Transverse colon (tissue), 4 donors: ENCODE measurements at regions not wholly inside any gene's neighbourhood (a gene's known extent, or its start where the extent isn't known, plus 50 kb on each side); places are given as distances from the start of the nearest gene placed in this dataset.

ENCODE experiments used
- DNase-seq: peaks from one replicate; pipeline ENCODE4 v3.0.0-alpha.2; 2019
- H3K27ac ChIP-seq, 4 donors: fragments of 200-600 bp; sonication (generic); 2 replicates each; pipeline ENCODE4 v1.5.1; 2016 to 2018; ENCODE audit warnings: inconsistent platforms in 4 of 4
- H3K27me3 ChIP-seq: fragments of 200-600 bp; sonication (generic); 2 replicates; pipeline ENCODE4 v1.5.1; 2017; ENCODE audit warnings: inconsistent platforms
- H3K36me3 ChIP-seq, 4 donors: fragments of 200-600 bp; sonication (generic); 2 replicates each; pipeline ENCODE4 v1.5.1; 2017 to 2019; ENCODE audit warnings: inconsistent platforms in 4 of 4
- H3K4me1 ChIP-seq, 4 donors: fragments of 200-600 bp; sonication (generic); 2 replicates each; pipeline ENCODE4 v1.5.1; 2017 to 2020; ENCODE audit warnings: inconsistent platforms in 4 of 4
- H3K4me3 ChIP-seq, 4 donors: fragments of 200-600 bp; sonication (generic); 1 replicate in 1 of 4; 2 replicates in 3 of 4; pipeline versions ENCODE4 v1.5.1 to v1.6.1; 2017 to 2019; ENCODE audit warnings: inconsistent platforms in 4 of 4
- H3K9me3 ChIP-seq, 2 donors: fragments of 200-600 bp; sonication (generic); 2 replicates each; pipeline ENCODE4 v1.5.1; 2017 to 2019; ENCODE audit warnings: inconsistent platforms in 2 of 2
- EP300 ChIP-seq: sonication (generic); formaldehyde crosslinking; IDR thresholded peaks from one replicate; pipeline ENCODE4 v1.6.1; 2017; ENCODE audit warnings: antibody characterized with exemption, low read depth
- POLR2A ChIP-seq: fragments of 450-650 bp; IDR thresholded peaks from one replicate; pipeline ENCODE4 v1.6.1; 2016; ENCODE audit warnings: antibody characterized with exemption, mild to moderate bottlenecking, moderate library complexity
- POLR2AphosphoS5 ChIP-seq, 3 donors: sonication (generic); formaldehyde crosslinking; IDR thresholded peaks; one replicate each; pipeline ENCODE4 v1.6.1; 2016; ENCODE audit warnings: antibody characterized with exemption in 3 of 3
- WGBS, 2 donors: methylation state at CpG; one replicate each; pipeline ENCODE4 v1.1.5; 2018; ENCODE audit warnings: low coverage in 1 of 2; 5-methylcytosine and 5-hydroxymethylcytosine counted together
- in situ Hi-C, 4 donors: fragments of 200-750 bp; cut with MboI; loops; one replicate each; pipeline versions ENCODE4 v1.15.0 to v1.15.1; 2017; ENCODE audit warnings: low sequenced_read_pairs in 3 of 4, low pct_ligation_motif_present in 1 of 4, low pct_unique_long_range_greater_than_20kb in 1 of 4
- intact Hi-C: fragments of 100-400 bp; cut with DNase I; formaldehyde crosslinking; loops from one replicate; pipeline ENCODE4 v1.15.1; 2023; ENCODE audit warnings: low total_unique reads
- TF ChIP-seq, protein P1 (sequence below), 5 experiments: fragments of 200-600 bp in 3 of 5; fragments of 450-650 bp in 2 of 5; sonication (generic) in 3 of 5; IDR thresholded peaks; 1 replicate in 2 of 5; 2 replicates in 3 of 5; pipeline ENCODE4 v1.5.1; 2016 to 2017; ENCODE audit warnings: antibody characterized with exemption in 5 of 5, inconsistent platforms in 3 of 5, mild to moderate bottlenecking in 2 of 5, moderate library complexity in 1 of 5

DNA sequence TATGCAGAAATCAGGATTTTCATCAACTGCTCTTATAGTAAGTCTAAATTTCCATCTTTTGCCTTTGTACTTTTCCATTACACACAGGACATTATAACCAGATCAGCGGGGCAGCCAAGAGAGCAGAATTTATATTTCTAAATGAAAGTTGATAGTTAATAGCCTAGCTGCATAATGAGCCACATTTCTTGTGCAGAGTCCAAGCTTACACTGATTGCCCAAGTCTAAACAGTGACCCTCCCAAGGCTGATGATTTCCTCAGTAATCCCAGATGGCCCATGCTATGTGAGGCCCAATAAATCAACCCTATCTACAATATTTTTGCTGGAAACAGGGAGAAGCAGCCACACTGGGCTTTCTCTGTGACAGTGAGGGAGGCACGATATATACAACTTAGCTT, 475.8 kb upstream of the KCNMB2 start:
- in situ Hi-C loops (no loop called here), intact Hi-C loops (no loop called here)
- Histone ChIP-seq H3K4me3 (no peak overlapping the region), H3K4me1 (peaks cover 0 to 17% (median 9%) of the 10 kb centered on the region in 4 donors), H3K27me3 (no peaks in the 10 kb centered on the region), H3K36me3 (no peaks in the 10 kb centered on the region), H3K27ac (peak overlapping the region; percentile 15 to 37 (median 28)), H3K9me3 (no peaks in the 10 kb centered on the region)
- WGBS, 2 donors: 73 to 91% methylated on average over 1 to 2 of the region's 2 CpGs
- DNase-seq: no peak
- TF ChIP-seq EP300: no peak
- peak in 1 of 3 donors; percentile 34 for TF ChIP-seq POLR2AphosphoS5 (IDR thresholded peaks at IDR 0.05)

DNA sequence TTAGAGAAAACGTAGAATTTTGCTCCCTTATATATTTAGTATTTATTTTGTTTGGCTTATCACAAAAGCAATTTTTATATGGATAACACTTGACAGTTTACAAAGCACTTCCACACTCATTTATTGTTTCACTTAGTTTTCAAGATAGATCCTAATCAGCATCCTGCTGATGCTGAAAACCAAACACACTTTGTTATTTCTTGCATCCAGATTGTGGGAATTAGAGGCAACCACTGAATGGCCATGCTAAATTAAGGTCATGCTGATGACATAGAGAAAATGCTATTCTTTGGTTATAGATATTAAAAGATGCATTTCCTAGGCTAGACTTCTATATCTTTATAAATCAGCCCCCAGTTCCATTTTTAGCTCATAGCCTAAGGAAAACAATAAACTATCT, 474.1 kb upstream of the KCNMB2 start:
- no peaks in the 10 kb centered on the region for H3K9me3 ChIP-seq
- TF ChIP-seq EP300 (no peak), POLR2AphosphoS5 (IDR thresholded peaks at IDR 0.05) (no peak), POLR2A (no peak)
- TF ChIP-seq, protein P1, sequence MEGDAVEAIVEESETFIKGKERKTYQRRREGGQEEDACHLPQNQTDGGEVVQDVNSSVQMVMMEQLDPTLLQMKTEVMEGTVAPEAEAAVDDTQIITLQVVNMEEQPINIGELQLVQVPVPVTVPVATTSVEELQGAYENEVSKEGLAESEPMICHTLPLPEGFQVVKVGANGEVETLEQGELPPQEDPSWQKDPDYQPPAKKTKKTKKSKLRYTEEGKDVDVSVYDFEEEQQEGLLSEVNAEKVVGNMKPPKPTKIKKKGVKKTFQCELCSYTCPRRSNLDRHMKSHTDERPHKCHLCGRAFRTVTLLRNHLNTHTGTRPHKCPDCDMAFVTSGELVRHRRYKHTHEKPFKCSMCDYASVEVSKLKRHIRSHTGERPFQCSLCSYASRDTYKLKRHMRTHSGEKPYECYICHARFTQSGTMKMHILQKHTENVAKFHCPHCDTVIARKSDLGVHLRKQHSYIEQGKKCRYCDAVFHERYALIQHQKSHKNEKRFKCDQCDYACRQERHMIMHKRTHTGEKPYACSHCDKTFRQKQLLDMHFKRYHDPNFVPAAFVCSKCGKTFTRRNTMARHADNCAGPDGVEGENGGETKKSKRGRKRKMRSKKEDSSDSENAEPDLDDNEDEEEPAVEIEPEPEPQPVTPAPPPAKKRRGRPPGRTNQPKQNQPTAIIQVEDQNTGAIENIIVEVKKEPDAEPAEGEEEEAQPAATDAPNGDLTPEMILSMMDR (IDR thresholded peaks at IDR 0.05): no peak
- H3K27me3 ChIP-seq: no peaks in the 10 kb centered on the region
- WGBS, 2 donors: 59 to 62% methylated on average over 1 of the region's 1 CpG
- no peaks in the 10 kb centered on the region for H3K36me3 ChIP-seq
- H3K27ac ChIP-seq: no peak overlapping the region
- no peak for DNase-seq
- in situ Hi-C loops (no loop called here), intact Hi-C loops (no loop called here)
- H3K4me3 ChIP-seq: no peak overlapping the region
- peaks cover 0 to 18% (median 10%) of the 10 kb centered on the region in 4 donors for H3K4me1 ChIP-seq

DNA sequence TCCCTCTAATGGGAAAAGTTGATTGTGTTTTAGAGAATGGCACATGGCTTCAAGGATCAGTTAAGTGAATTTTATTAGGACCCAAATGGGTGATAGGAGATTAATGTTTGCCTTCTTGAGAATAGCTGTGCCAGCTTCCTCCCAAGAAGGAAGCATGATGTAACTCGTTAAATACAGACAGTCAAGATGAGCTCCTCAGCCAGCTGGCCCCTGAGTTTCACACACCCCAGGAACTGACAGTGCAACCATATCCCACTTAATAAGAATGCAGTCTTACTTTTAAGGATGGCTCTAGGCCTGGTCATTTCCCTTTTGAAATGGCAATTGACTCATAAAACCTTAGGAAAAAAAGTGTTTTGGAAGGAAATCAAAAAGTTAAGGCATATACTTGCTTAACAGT, 472.8 kb upstream of the KCNMB2 start:
- DNase-seq: no peak
- Histone ChIP-seq H3K4me3 (no peak overlapping the region), H3K36me3 (no peaks in the 10 kb centered on the region), H3K27ac (no peak overlapping the region), H3K9me3 (no peaks in the 10 kb centered on the region), H3K4me1 (peaks cover 0 to 27% (median 10%) of the 10 kb centered on the region in 4 donors), H3K27me3 (no peaks in the 10 kb centered on the region)
- in situ Hi-C loops (no loop called here), intact Hi-C loops (no loop called here)
- WGBS, 2 donors: 33 to 65% methylated on average over 1 of the region's 1 CpG
- TF ChIP-seq, protein P1 (IDR thresholded peaks at IDR 0.05): no peak
- no peak for TF ChIP-seq EP300
- TF ChIP-seq POLR2A: no peak
- TF ChIP-seq POLR2AphosphoS5 (IDR thresholded peaks at IDR 0.05): no peak

DNA sequence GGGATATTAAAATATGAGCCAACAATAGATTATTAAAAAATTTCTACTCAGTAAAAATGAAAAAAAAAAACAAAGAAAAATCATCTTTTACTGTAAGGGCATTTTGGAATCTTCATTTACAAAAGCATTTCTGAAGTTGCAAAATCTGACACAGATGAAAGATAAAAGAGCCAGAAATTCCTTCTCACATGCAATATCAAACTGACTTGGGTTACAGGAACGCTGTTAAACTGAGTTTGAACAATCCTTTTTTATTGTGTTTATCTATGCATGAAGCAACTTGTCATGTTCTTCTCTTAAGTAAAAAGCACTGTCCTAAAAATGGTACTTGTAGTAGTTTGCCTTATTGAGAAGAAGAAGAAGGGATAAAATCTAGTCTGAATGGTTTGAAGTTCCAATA, 468.5 kb upstream of the KCNMB2 start:
- no peaks in the 10 kb centered on the region for H3K27me3 ChIP-seq
- H3K9me3 ChIP-seq: no peaks in the 10 kb centered on the region
- H3K4me3 ChIP-seq: no peak overlapping the region
- in situ Hi-C loops (no loop called here), intact Hi-C loops (no loop called here)
- DNase-seq: no peak
- 13 to 53% methylated on average over 1 of the region's 1 CpG for WGBS, 2 donors
- TF ChIP-seq, protein P1 (IDR thresholded peaks at IDR 0.05): no peak
- no peak for TF ChIP-seq EP300
- no peak for TF ChIP-seq POLR2AphosphoS5 (IDR thresholded peaks at IDR 0.05)
- no peak for TF ChIP-seq POLR2A
- H3K27ac ChIP-seq: no peak overlapping the region
- peaks cover 0 to 14% (median 0%) of the 10 kb centered on the region in 4 donors for H3K4me1 ChIP-seq
- H3K36me3 ChIP-seq: no peaks in the 10 kb centered on the region
